ENCODE measurements at regions not wholly inside any gene's neighbourhood (a gene's known extent, or its start where the extent isn't known, plus 50 kb on each side); places are given as distances from the start of the nearest gene placed in this dataset.

DNA sequence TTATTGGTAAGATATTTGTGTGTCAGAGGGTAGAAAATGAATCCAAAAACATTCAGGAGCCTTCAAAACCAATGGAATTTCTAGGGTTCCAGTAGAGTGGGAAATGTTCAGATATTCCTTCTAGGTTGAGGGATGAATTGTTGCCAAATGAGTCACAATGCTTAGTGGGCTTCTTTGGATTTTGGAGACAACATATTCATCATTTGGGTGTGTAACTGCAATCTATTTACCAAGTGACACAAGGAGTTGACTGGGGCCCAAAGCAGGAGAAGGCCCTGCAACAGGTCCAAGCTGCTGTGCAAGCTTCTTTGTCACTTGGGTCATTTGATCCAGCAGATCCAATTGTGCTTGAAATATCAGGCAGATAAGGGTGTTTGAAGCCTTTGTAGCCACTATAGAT is 551.5 kb upstream of the PITX2 start:
- H3K4me3 ChIP-seq (ENCODE audit: low read length in 3 of 3), result no peak overlapping the region
- DNase-seq, result no peak
- no peaks in the 10 kb centered on the region for H3K4me1 ChIP-seq (ENCODE audit: control insufficient read depth in 2 of 3, insufficient read depth in 2 of 3, low read depth in 1 of 3, low read length in 3 of 3)
- TF ChIP-seq, protein P1, sequence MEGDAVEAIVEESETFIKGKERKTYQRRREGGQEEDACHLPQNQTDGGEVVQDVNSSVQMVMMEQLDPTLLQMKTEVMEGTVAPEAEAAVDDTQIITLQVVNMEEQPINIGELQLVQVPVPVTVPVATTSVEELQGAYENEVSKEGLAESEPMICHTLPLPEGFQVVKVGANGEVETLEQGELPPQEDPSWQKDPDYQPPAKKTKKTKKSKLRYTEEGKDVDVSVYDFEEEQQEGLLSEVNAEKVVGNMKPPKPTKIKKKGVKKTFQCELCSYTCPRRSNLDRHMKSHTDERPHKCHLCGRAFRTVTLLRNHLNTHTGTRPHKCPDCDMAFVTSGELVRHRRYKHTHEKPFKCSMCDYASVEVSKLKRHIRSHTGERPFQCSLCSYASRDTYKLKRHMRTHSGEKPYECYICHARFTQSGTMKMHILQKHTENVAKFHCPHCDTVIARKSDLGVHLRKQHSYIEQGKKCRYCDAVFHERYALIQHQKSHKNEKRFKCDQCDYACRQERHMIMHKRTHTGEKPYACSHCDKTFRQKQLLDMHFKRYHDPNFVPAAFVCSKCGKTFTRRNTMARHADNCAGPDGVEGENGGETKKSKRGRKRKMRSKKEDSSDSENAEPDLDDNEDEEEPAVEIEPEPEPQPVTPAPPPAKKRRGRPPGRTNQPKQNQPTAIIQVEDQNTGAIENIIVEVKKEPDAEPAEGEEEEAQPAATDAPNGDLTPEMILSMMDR (IDR thresholded peaks at IDR 0.05; ENCODE audit: borderline replicate concordance, extremely low read depth, insufficient read depth), result no peak
- no peak overlapping the region for H3K9ac ChIP-seq (ENCODE audit: low read length in 3 of 3)
- no peak overlapping the region for H3K27ac ChIP-seq (ENCODE audit: low read depth in 2 of 2, low read length in 2 of 2)
- FAIRE-seq, result no peak
- H3K36me3 ChIP-seq (ENCODE audit: control insufficient read depth in 2 of 3, insufficient read depth in 3 of 3, low read length in 3 of 3), result no peaks in the 10 kb centered on the region
- intact Hi-C loops (cut with DNase I), result no loop called here
- no peaks in the 10 kb centered on the region for H3K27me3 ChIP-seq (ENCODE audit: control insufficient read depth, insufficient read depth, low read length)
- H3K9me3 ChIP-seq (ENCODE audit: control insufficient read depth in 2 of 3, insufficient read depth in 1 of 3, low read length in 3 of 3), result no peaks in the 10 kb centered on the region

DNA sequence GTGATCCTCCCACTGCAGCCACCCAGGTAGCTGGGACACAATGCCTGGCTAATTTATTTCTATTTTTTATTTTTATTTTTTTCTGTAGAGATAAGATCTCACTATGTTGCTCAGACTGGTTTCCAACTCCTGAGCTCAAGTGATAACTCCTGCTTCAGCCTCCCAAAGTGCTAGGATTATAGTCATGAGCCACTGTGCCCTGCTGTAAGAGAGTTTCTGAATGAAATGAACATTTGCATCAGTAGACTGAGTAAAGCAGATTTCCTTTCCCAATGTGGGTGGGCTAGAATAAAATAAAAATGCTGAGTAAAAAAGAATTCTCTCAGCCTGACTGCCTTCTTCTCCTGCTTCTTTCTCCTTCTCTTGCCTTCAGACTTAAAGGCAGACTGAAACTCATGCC is 555.4 kb upstream of the PITX2 start:
- Histone ChIP-seq H3K27ac (ENCODE audit: low read depth in 2 of 2, low read length in 2 of 2) (no peak overlapping the region), H3K27me3 (ENCODE audit: control insufficient read depth, insufficient read depth, low read length) (no peaks in the 10 kb centered on the region), H3K36me3 (ENCODE audit: control insufficient read depth in 2 of 3, insufficient read depth in 3 of 3, low read length in 3 of 3) (no peaks in the 10 kb centered on the region), H3K4me3 (ENCODE audit: low read length in 3 of 3) (no peak overlapping the region), H3K9ac (ENCODE audit: low read length in 3 of 3) (no peak overlapping the region), H3K4me1 (ENCODE audit: control insufficient read depth in 2 of 3, insufficient read depth in 2 of 3, low read depth in 1 of 3, low read length in 3 of 3) (no peaks in the 10 kb centered on the region), H3K9me3 (ENCODE audit: control insufficient read depth in 2 of 3, insufficient read depth in 1 of 3, low read length in 3 of 3) (peaks cover 0 to 4% (median 0%) of the 10 kb centered on the region in 3 donors)
- no peak for FAIRE-seq
- TF ChIP-seq, protein P1 (IDR thresholded peaks at IDR 0.05; ENCODE audit: borderline replicate concordance, extremely low read depth, insufficient read depth), result no peak
- DNase-seq, result peak in 2 of 5 donors; percentile 1 to 5
- intact Hi-C loops (cut with DNase I), result no loop called here

DNA sequence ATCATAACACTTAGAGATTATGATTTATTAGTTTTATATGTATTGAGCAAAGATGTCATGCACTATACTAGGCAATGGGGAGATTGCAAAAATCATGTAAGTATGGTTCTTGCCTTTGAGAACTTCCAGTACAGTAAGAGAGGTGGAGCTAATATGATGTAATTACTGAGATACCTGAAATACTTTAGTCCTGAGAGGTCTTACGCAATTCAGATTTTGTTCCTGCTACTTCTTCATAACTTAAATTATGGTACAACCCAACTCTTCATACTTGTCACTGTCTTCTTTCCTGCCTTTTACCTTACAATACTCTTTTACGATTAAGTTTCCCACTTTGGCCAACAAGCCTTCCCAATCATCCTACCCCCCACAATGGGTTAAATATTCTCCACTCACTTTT is 564.2 kb upstream of the PITX2 start:
- no peaks in the 10 kb centered on the region for H3K27me3 ChIP-seq (ENCODE audit: control insufficient read depth, insufficient read depth, low read length)
- intact Hi-C loops (cut with DNase I), result no loop called here
- no peak overlapping the region for H3K27ac ChIP-seq (ENCODE audit: low read depth in 2 of 2, low read length in 2 of 2)
- TF ChIP-seq, protein P1 (IDR thresholded peaks at IDR 0.05; ENCODE audit: borderline replicate concordance, extremely low read depth, insufficient read depth), result no peak
- no peaks in the 10 kb centered on the region for H3K4me1 ChIP-seq (ENCODE audit: control insufficient read depth in 2 of 3, insufficient read depth in 2 of 3, low read depth in 1 of 3, low read length in 3 of 3)
- H3K36me3 ChIP-seq (ENCODE audit: control insufficient read depth in 2 of 3, insufficient read depth in 3 of 3, low read length in 3 of 3), result no peaks in the 10 kb centered on the region
- H3K9ac ChIP-seq (ENCODE audit: low read length in 3 of 3), result no peak overlapping the region
- peaks cover 0 to 4% (median 0%) of the 10 kb centered on the region in 3 donors for H3K9me3 ChIP-seq (ENCODE audit: control insufficient read depth in 2 of 3, insufficient read depth in 1 of 3, low read length in 3 of 3)
- H3K4me3 ChIP-seq (ENCODE audit: low read length in 3 of 3), result no peak overlapping the region
- DNase-seq, result no peak
- no peak for FAIRE-seq

DNA sequence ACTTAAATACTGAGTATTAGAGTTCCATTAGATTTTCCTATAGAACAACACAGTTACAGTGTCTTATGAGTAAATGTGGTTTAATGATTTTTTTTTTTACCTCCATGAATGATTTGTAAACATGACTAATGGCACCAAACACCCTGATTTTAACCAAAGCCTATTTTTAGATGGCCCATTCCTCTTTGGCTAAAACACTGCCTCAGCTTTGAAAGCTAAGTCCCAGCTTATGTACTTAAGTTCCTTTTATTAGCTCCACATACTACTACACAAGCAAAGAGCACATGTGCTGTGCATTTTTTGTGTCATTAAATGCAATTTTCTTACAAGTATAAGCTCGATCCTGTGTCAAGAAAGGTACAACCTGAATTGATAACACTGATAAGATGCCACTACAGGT is 575.6 kb upstream of the PITX2 start:
- Histone ChIP-seq H3K9me3 (ENCODE audit: control insufficient read depth in 2 of 3, insufficient read depth in 1 of 3, low read length in 3 of 3) (no peaks in the 10 kb centered on the region), H3K4me1 (ENCODE audit: control insufficient read depth in 2 of 3, insufficient read depth in 2 of 3, low read depth in 1 of 3, low read length in 3 of 3) (no peaks in the 10 kb centered on the region), H3K4me3 (ENCODE audit: low read length in 3 of 3) (no peak overlapping the region), H3K9ac (ENCODE audit: low read length in 3 of 3) (no peak overlapping the region), H3K27ac (ENCODE audit: low read depth in 2 of 2, low read length in 2 of 2) (no peak overlapping the region), H3K36me3 (ENCODE audit: control insufficient read depth in 2 of 3, insufficient read depth in 3 of 3, low read length in 3 of 3) (no peaks in the 10 kb centered on the region), H3K27me3 (ENCODE audit: control insufficient read depth, insufficient read depth, low read length) (no peaks in the 10 kb centered on the region)
- no peak for FAIRE-seq
- no peak for DNase-seq
- intact Hi-C loops (cut with DNase I), result no loop called here
- TF ChIP-seq, protein P1 (IDR thresholded peaks at IDR 0.05; ENCODE audit: borderline replicate concordance, extremely low read depth, insufficient read depth), result no peak
